ENCODE measurements at regions not wholly inside any gene's neighbourhood (a gene's known extent, or its start where the extent isn't known, plus 50 kb on each side); places are given as distances from the start of the nearest gene placed in this dataset.

DNA sequence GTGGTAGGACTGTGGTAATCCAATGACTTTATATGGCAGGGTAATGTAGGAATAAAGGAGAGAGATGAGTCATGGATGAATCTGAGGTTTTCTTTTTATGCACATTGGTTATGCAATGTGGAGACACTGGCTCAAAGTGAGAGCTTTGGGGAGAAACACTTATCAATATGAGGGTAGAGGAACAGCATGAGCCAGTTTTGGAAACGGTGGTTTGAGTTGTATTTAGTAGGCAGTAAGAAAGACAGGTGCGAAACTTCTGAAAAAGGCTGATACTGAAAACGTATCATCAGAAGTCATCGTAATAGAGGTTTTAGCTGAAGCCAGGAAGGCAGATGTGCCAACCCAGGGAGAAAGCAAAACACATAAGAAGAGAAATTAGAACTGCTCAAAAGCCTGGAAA lies 854.8 kb upstream of the SEL1L start:
- no peaks in the 10 kb centered on the region for H3K9me3 ChIP-seq
- H3K4me3 ChIP-seq: no peak overlapping the region
- no peak overlapping the region for H3K27ac ChIP-seq
- no peak for DNase-seq
- no peaks in the 10 kb centered on the region for H3K36me3 ChIP-seq
- 75 to 89% (median 76%) methylated on average over 4 of the region's 4 CpGs for WGBS, 3 donors
- TF ChIP-seq EP300 (IDR thresholded peaks at IDR 0.05) (no peak), POLR2A (IDR thresholded peaks at IDR 0.05) (no peak)
- TF ChIP-seq, protein P1, sequence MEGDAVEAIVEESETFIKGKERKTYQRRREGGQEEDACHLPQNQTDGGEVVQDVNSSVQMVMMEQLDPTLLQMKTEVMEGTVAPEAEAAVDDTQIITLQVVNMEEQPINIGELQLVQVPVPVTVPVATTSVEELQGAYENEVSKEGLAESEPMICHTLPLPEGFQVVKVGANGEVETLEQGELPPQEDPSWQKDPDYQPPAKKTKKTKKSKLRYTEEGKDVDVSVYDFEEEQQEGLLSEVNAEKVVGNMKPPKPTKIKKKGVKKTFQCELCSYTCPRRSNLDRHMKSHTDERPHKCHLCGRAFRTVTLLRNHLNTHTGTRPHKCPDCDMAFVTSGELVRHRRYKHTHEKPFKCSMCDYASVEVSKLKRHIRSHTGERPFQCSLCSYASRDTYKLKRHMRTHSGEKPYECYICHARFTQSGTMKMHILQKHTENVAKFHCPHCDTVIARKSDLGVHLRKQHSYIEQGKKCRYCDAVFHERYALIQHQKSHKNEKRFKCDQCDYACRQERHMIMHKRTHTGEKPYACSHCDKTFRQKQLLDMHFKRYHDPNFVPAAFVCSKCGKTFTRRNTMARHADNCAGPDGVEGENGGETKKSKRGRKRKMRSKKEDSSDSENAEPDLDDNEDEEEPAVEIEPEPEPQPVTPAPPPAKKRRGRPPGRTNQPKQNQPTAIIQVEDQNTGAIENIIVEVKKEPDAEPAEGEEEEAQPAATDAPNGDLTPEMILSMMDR (IDR thresholded peaks at IDR 0.05): no peak
- intact Hi-C loops (cut with DNase I): no loop called here
- H3K4me1 ChIP-seq (ENCODE audit: insufficient read depth): no peaks in the 10 kb centered on the region
- no peaks in the 10 kb centered on the region for H3K27me3 ChIP-seq

DNA sequence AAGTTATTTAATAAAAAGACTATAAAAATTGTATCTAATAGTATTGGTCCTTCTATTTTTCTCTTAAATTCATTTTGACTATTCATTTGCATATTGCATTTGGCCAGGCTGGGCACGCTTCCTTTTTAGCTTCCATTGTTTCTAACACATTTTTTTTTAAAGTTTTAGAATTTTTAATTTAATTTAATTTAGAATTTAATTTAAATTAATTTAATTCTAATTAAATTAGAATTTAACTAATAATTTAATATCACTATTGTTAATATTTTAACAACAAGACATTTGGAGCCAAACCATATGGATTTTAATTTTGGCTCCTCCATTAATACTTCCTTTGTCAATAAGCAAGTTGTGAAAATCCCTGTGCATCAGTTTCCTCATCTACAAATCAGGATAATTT lies 856.9 kb upstream of the SEL1L start:
- no peak for DNase-seq
- Histone ChIP-seq H3K4me1 (ENCODE audit: insufficient read depth) (no peaks in the 10 kb centered on the region), H3K27ac (no peak overlapping the region), H3K36me3 (no peaks in the 10 kb centered on the region), H3K9me3 (no peaks in the 10 kb centered on the region), H3K4me3 (no peak overlapping the region), H3K27me3 (no peaks in the 10 kb centered on the region)
- intact Hi-C loops (cut with DNase I): no loop called here
- TF ChIP-seq EP300 (IDR thresholded peaks at IDR 0.05) (no peak), POLR2A (IDR thresholded peaks at IDR 0.05) (no peak)
- TF ChIP-seq, protein P1 (IDR thresholded peaks at IDR 0.05): no peak
- 94 to 97% (median 95%) methylated on average over 1 of the region's 1 CpG for WGBS, 3 donors

DNA sequence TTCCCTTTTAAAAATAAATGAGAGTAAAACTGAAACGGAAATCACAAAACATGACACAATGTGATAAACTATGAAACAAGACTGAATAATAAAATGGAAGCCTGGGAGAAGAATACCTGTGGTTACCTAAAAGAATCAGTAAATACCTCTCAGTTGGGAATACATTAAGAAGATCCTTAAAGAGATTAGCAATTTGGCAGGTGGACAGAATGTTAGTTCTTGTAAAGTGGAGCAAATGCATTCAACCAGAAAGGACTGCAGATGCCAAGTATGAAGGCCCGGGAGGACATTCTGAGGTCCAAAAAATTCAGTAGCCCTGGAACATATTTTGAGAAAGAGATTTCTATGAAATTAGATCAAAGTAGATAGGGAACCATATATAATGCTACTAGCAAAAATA lies 861.3 kb upstream of the SEL1L start:
- Histone ChIP-seq H3K36me3 (no peaks in the 10 kb centered on the region), H3K27ac (no peak overlapping the region), H3K4me1 (ENCODE audit: insufficient read depth) (peaks cover 3% of the 10 kb centered on the region), H3K9me3 (no peaks in the 10 kb centered on the region), H3K27me3 (no peaks in the 10 kb centered on the region), H3K4me3 (no peak overlapping the region)
- intact Hi-C loops (cut with DNase I): no loop called here
- TF ChIP-seq, protein P1 (IDR thresholded peaks at IDR 0.05): no peak
- TF ChIP-seq EP300 (IDR thresholded peaks at IDR 0.05) (no peak), POLR2A (IDR thresholded peaks at IDR 0.05) (no peak)
- DNase-seq: no peak
- WGBS, 3 donors: 89 to 95% (median 91%) methylated on average over 2 of the region's 2 CpGs

DNA sequence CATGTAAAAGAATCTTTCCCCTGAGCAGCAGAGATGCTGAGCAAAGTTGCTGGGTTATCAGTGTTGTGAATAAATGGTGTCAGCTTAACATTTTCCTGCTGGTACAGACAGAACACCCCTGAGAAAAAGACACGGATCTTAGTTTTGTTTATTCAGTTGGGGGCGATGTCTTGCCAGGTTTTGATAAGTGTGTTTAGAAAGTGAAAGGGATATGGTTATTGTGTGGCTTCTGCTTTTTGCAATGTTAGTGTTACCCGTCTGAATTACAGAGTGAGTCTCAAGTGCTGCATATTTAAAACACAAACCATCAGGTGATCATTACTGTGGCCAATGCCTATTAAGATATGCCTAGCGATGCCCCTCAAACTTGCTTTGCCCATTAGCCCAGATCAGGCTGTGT lies 864.6 kb upstream of the SEL1L start:
- TF ChIP-seq EP300 (IDR thresholded peaks at IDR 0.05) (no peak), POLR2A (IDR thresholded peaks at IDR 0.05) (no peak)
- H3K9me3 ChIP-seq: no peaks in the 10 kb centered on the region
- H3K4me1 ChIP-seq (ENCODE audit: insufficient read depth): peaks cover 3% of the 10 kb centered on the region
- WGBS, 3 donors: 1 to 11% (median 2%) methylated on average over 4 of the region's 4 CpGs
- intact Hi-C loops (cut with DNase I): no loop called here
- no peak overlapping the region for H3K27ac ChIP-seq
- no peak overlapping the region for H3K4me3 ChIP-seq
- DNase-seq: no peak
- no peaks in the 10 kb centered on the region for H3K27me3 ChIP-seq
- no peaks in the 10 kb centered on the region for H3K36me3 ChIP-seq

DNA sequence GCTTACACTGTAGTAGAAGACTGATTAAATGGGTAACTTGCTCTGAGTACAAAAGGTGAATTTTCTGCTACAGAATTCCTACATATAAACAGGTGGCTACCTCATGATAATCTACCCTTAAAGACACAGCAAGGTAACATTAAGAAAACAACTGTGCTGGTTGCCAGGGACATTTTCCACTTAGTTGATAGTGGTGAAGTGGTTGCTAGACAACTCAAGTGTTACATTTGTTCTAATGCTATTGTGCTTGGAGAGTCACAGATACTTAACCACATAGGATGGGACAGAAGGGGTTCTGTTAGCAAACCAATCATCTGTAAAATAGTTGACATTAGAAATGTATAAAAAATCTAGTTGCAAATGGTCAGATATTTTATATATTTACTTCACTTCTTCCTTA lies 870.3 kb upstream of the SEL1L start:
- Histone ChIP-seq H3K27ac (no peak overlapping the region), H3K27me3 (no peaks in the 10 kb centered on the region), H3K36me3 (no peaks in the 10 kb centered on the region), H3K4me1 (ENCODE audit: insufficient read depth) (no peaks in the 10 kb centered on the region), H3K9me3 (no peaks in the 10 kb centered on the region), H3K4me3 (no peak overlapping the region)
- intact Hi-C loops (cut with DNase I): no loop called here
- DNase-seq: no peak
- TF ChIP-seq, protein P1 (IDR thresholded peaks at IDR 0.05): no peak
- no peak for TF ChIP-seq EP300 (IDR thresholded peaks at IDR 0.05)

Data from ovary (tissue), 7 donors.